ENCODE measurements at regions not wholly inside any gene's neighbourhood (a gene's known extent, or its start where the extent isn't known, plus 50 kb on each side); places are given as distances from the start of the nearest gene placed in this dataset.

- DNase-seq (ENCODE audit: insufficient read length, low spot score) (no peak), FAIRE-seq (no peak)
- TF ChIP-seq POLR2A (IDR thresholded peaks at IDR 0.05; ENCODE audit: low read depth, low read length) = no peak
Measured at GRCh38 chr12:115008929-115009328, 325.0 kb upstream of the TBX3 start.

- FAIRE-seq (no peak), DNase-seq (ENCODE audit: insufficient read length, low spot score) (no peak)
- TF ChIP-seq POLR2A (IDR thresholded peaks at IDR 0.05; ENCODE audit: low read depth, low read length) = no peak
Measured at GRCh38 chr12:115004470-115005146, 320.6 kb upstream of the TBX3 start.

GRCh38 chr12:115002434-115002833, 318.5 kb upstream of the TBX3 start:
- no peak for TF ChIP-seq POLR2A (IDR thresholded peaks at IDR 0.05; ENCODE audit: low read depth, low read length)
- DNase-seq (ENCODE audit: insufficient read length, low spot score) = no peak
- no peak for FAIRE-seq

DNA sequence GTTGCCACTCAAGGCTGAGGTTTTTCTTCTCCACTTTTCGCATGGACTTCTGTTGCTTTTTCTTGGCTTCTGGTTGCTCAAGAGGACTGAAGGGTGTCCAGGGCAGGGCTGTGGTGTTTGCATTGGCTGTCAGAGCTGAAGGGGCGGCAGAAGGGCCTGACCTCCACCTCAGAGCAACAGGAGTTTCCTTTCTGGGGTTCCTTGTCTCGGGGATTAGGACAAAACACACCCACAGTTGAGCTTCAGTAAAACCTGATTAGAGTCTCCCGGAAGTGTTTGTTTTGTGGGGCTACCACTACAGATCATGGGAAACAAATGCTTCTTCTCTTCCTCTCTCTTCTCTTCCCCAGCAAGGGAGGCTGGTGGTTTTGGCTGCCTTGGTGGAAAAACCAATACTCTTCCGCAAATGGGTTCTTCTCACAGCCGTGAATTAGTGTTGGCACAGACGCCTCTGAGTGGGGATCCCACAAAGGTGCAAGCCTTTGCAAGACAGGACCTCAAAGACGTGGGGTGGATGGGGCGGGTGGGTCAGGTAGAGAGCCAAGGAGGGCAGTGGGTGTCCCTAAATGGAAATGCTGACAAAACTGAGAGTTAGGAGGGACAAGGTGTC, 317.7 kb upstream of the TBX3 start:
- DNase-seq (ENCODE audit: insufficient read length, low spot score) = no peak
- no peak for TF ChIP-seq POLR2A (IDR thresholded peaks at IDR 0.05; ENCODE audit: low read depth, low read length)
- FAIRE-seq = no peak

GRCh38 chr12:115000038-115000437, 316.1 kb upstream of the TBX3 start:
- DNase-seq (ENCODE audit: insufficient read length, low spot score) = peak; percentile 38
- TF ChIP-seq POLR2A (IDR thresholded peaks at IDR 0.05; ENCODE audit: low read depth, low read length) = no peak
- peak; percentile 91 for FAIRE-seq

- no peak for TF ChIP-seq POLR2A (IDR thresholded peaks at IDR 0.05; ENCODE audit: low read depth, low read length)
- DNase-seq (ENCODE audit: insufficient read length, low spot score) = no peak
- no peak for FAIRE-seq
Measured at GRCh38 chr12:114998750-114999128, 314.8 kb upstream of the TBX3 start.

DNA sequence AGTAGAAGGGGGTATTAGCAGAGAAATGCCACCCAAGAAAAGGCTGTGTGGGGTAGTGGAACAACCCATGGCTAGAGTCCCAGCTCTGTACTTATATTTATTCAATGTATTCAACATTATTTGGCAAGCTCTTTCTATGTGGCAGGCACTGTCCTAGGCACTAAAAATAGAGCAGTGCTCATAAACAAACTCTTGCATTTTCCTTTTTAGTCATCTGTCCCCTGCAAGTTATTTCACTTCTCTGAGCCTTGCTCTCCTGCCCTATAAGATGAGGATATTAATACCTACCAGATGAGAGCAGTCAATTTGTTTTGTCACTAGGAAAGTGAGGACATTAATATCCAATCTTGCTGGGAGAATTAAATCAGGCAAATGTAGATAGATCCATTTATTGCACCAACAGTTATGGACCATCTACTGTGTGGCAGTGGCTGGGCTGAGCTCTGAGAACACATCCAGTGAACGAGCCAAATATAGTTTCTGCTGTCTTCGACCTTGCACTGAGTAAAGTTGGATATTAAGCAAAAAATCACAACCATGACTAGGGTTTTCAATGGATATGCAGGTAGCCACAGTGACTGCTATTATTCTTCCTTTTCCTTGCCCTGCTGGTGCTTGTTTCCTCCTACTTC, 314.3 kb upstream of the TBX3 start:
- no peak for FAIRE-seq
- no peak for DNase-seq (ENCODE audit: insufficient read length, low spot score)
- TF ChIP-seq POLR2A (IDR thresholded peaks at IDR 0.05; ENCODE audit: low read depth, low read length) = no peak

DNA sequence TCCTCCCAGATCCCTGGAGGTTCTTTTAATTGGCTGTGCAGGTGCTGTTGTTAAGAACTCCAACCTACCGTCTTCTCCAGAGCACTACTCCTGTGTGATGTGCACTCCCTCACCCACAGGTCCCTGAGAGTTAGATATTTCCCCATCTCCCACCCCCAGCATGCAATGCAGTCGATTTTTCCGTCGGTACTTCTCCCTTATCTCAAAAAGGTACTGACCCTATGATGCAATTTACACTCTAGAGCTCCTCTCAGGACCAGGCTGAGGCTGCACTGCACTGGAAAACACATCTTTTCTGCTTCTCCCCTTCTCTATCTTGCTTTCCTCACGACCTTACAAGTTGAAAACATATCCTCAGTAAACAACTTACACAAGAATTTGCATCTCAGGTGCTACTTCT, 312.4 kb upstream of the TBX3 start:
- DNase-seq (ENCODE audit: insufficient read length, low spot score) (no peak), FAIRE-seq (no peak)
- no peak for TF ChIP-seq POLR2A (IDR thresholded peaks at IDR 0.05; ENCODE audit: low read depth, low read length)

- no peak for TF ChIP-seq POLR2A (IDR thresholded peaks at IDR 0.05; ENCODE audit: low read depth, low read length)
- FAIRE-seq (no peak), DNase-seq (ENCODE audit: insufficient read length, low spot score) (no peak)
Measured at GRCh38 chr12:114995891-114996290, 311.9 kb upstream of the TBX3 start.

- DNase-seq (ENCODE audit: insufficient read length, low spot score) = no peak
- no peak for FAIRE-seq
- TF ChIP-seq POLR2A (IDR thresholded peaks at IDR 0.05; ENCODE audit: low read depth, low read length) = no peak
Measured at GRCh38 chr12:114993165-114993564, 309.2 kb upstream of the TBX3 start.

DNA sequence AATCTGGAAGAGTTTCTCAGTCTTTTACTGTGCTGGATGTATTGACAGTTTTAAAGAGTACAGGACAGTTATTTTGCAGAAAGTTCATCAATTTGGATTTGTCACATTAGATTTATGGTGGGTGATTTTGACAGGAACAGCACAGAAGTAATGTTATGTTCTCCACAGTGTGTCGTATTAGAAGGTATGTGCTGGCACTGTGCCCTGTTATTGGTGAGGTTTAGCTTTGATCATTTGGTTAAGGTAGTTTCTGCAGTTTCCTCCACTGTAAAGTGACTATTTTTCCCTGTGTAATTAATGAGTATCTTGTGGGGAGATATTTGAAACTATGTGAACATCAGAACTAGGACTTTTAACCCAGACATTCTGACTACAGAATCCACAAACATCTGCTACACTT, 308.5 kb upstream of the TBX3 start:
- FAIRE-seq = peak; percentile 33
- TF ChIP-seq POLR2A (IDR thresholded peaks at IDR 0.05; ENCODE audit: low read depth, low read length) = no peak
- DNase-seq (ENCODE audit: insufficient read length, low spot score) = no peak

DNA sequence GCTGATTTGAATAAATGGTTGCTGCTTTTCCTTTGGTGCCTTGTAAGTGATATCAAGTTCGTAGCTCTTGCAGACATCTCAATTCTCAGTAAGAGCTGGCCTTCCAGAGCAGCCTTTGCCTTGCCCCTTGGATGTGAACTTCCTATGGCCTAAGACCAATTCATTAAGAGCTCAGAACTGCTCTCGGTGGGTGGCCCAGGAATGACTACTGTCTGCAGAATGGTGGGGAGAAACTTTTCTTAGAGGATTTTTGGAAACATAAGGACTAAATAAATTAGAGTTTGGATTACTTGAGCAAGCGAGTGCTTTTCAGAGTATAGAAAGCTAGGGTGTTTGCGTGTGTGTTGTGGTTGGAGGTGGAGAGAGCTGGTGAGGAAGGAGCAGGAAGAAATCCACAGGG, 306.4 kb upstream of the TBX3 start:
- FAIRE-seq (no peak), DNase-seq (ENCODE audit: insufficient read length, low spot score) (no peak)
- TF ChIP-seq POLR2A (IDR thresholded peaks at IDR 0.05; ENCODE audit: low read depth, low read length) = no peak

DNA sequence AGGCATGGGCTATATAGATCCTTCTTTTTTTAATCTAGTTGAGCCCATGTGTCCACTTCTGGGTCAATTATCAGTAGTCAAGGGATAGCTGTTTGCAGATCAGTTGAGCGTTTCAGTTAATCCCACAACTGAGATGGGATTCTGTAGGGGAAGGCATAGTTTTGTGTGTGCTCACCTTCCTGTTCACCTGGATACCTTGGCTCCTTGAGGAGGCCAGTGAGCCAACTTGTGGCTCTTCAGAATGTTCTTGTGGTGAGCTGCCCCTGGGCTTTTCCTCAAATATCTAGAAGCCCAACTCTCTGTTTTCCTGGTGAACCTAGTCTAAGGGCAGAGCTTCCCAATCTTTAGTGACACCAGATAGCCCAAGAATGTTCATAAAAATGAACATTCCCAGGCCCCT, 302.9 kb upstream of the TBX3 start:
- FAIRE-seq = no peak
- DNase-seq (ENCODE audit: insufficient read length, low spot score) = no peak
- TF ChIP-seq POLR2A (IDR thresholded peaks at IDR 0.05; ENCODE audit: low read depth, low read length) = no peak

GRCh38 chr12:114986178-114986714, 302.3 kb upstream of the TBX3 start:
- no peak for TF ChIP-seq POLR2A (IDR thresholded peaks at IDR 0.05; ENCODE audit: low read depth, low read length)
- FAIRE-seq = no peak
- DNase-seq (ENCODE audit: insufficient read length, low spot score) = no peak

- DNase-seq (ENCODE audit: insufficient read length, low spot score) = no peak
- FAIRE-seq = no peak
- no peak for TF ChIP-seq POLR2A (IDR thresholded peaks at IDR 0.05; ENCODE audit: low read depth, low read length)
Measured at GRCh38 chr12:114984634-114985061, 300.7 kb upstream of the TBX3 start.

Data from H54 (cell line).